Calu3 (cell line): ENCODE measurements at regions not wholly inside any gene's neighbourhood (a gene's known extent, or its start where the extent isn't known, plus 50 kb on each side); places are given as distances from the start of the nearest gene placed in this dataset.
A peak's percentile ranks its signal among the peaks of the same experiment; 100 is the strongest.

Experiments used
- BruUV-seq: library from RNA; stranded (reverse); fragments of 400-500 nt; replicated peaks from 2 replicates; lab custom pipeline; 2021; lab: Mats Ljungman, UMichigan
- CTCF ChIA-PET: fragments of 300-600 bp; sonication (Branson Sonifier 250); formaldehyde crosslinking; loops from one replicate; lab custom pipeline; 2022; ENCODE audit warnings: antibody characterized with exemption; lab: Charles Lee
- DNase-seq: peaks from one replicate; pipeline ENCODE4 v3.0.0; 2022
- H3K27ac Mint-ChIP-seq: one replicate; pipeline ENCODE4 v1.8.0; 2022; ENCODE audit warnings: mixed read lengths; ENCODE audit not compliant: unreplicated experiment
- H3K27me3 Mint-ChIP-seq: one replicate; pipeline ENCODE4 v1.8.0; 2022; ENCODE audit warnings: mixed read lengths; ENCODE audit not compliant: unreplicated experiment
- H3K36me3 Mint-ChIP-seq: one replicate; pipeline ENCODE4 v1.8.0; 2022; ENCODE audit warnings: mild to moderate bottlenecking, moderate library complexity, mixed read lengths; ENCODE audit not compliant: insufficient read depth, unreplicated experiment
- H3K4me1 Mint-ChIP-seq: one replicate; pipeline ENCODE4 v1.8.0; 2022; ENCODE audit warnings: mild to moderate bottlenecking, low read depth, mixed read lengths; ENCODE audit not compliant: unreplicated experiment
- H3K4me3 Mint-ChIP-seq: one replicate; pipeline ENCODE4 v1.8.0; 2022; ENCODE audit warnings: mild to moderate bottlenecking, low read depth, moderate library complexity, mixed read lengths; ENCODE audit not compliant: unreplicated experiment
- H3K9me3 Mint-ChIP-seq: one replicate; pipeline ENCODE4 v1.8.0; 2022; ENCODE audit warnings: low read depth, mixed read lengths; ENCODE audit not compliant: unreplicated experiment
- CTCF ChIP-seq: fragments of 200-600 bp; IDR thresholded peaks from one replicate; pipeline ENCODE4 v1.8.0; 2022; ENCODE audit warnings: antibody characterized with exemption; ENCODE audit not compliant: unreplicated experiment
- intact Hi-C: fragments of 100-400 bp; cut with micrococcal nuclease; formaldehyde crosslinking; loops from one replicate; pipeline ENCODE4 v1.10.0; 2022; ENCODE audit not compliant: unreplicated experiment

DNA sequence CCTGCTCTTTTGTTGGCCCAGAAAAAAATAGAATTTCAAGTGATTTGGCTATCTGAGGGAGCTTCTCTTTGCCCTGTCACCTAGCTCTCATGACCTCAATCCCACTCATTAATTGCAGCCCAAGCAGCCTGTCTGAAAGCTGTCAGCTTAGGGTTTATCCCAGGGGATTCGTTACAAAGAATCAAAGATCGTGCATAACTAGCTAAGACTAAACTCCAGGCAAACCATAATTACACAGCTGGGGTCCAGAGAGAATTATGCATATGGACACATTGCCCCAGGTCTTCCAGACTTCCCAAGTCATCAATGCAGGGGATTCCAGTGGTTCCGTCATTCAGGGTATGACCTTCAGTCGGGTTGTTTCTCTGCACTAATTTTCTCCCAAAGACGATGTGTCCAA, 91.6 kb upstream of the CBLB start:
- H3K27me3 Mint-ChIP-seq, result no peaks in the 10 kb centered on the region
- no TSS peak for BruUV-seq
- DNase-seq, result no peak
- H3K36me3 Mint-ChIP-seq, result no peaks in the 10 kb centered on the region
- CTCF ChIA-PET, result no interaction called here
- peaks cover 19% of the 10 kb centered on the region for H3K4me1 Mint-ChIP-seq
- no peak for TF ChIP-seq CTCF
- intact Hi-C loops, result no loop called here
- H3K9me3 Mint-ChIP-seq, result peaks cover 5% of the 10 kb centered on the region
- no peak overlapping the region for H3K4me3 Mint-ChIP-seq
- H3K27ac Mint-ChIP-seq, result no peak overlapping the region

- no peaks in the 10 kb centered on the region for H3K36me3 Mint-ChIP-seq
- H3K27me3 Mint-ChIP-seq, result no peaks in the 10 kb centered on the region
- intact Hi-C loops, result no loop called here
- H3K9me3 Mint-ChIP-seq, result peaks cover 5% of the 10 kb centered on the region
- H3K4me1 Mint-ChIP-seq, result peaks cover 19% of the 10 kb centered on the region
- no peak overlapping the region for H3K4me3 Mint-ChIP-seq
- DNase-seq, result no peak
- H3K27ac Mint-ChIP-seq, result peak overlapping the region; percentile 73
- BruUV-seq, result no TSS peak
- TF ChIP-seq CTCF, result no peak
- CTCF ChIA-PET, result interaction anchor here (1.4 kb wide), 1 partner anchor 13 kb away, joined by 3 read pairs; no protein-coding TSS in a partner anchor
Measured at GRCh38 chr3:105963161-105963560, 94.3 kb upstream of the CBLB start.

GRCh38 chr3:105965384-105965783, 96.6 kb upstream of the CBLB start:
- Mint-ChIP-seq H3K4me3 (no peak overlapping the region), H3K27ac (no peak overlapping the region), H3K27me3 (no peaks in the 10 kb centered on the region), H3K9me3 (peaks cover 9% of the 10 kb centered on the region), H3K4me1 (peaks cover 24% of the 10 kb centered on the region), H3K36me3 (peaks cover 3% of the 10 kb centered on the region)
- no peak for TF ChIP-seq CTCF
- BruUV-seq, result no TSS peak
- no peak for DNase-seq
- intact Hi-C loops, result no loop called here
- CTCF ChIA-PET, result no interaction called here

GRCh38 chr3:105967117-105967516, 98.3 kb upstream of the CBLB start:
- intact Hi-C loops, result no loop called here
- DNase-seq, result no peak
- BruUV-seq, result no TSS peak
- H3K27me3 Mint-ChIP-seq, result no peaks in the 10 kb centered on the region
- no peak overlapping the region for H3K4me3 Mint-ChIP-seq
- H3K36me3 Mint-ChIP-seq, result peaks cover 5% of the 10 kb centered on the region
- no peak overlapping the region for H3K27ac Mint-ChIP-seq
- CTCF ChIA-PET, result no interaction called here
- peaks cover 20% of the 10 kb centered on the region for H3K4me1 Mint-ChIP-seq
- TF ChIP-seq CTCF, result no peak
- H3K9me3 Mint-ChIP-seq, result peaks cover 9% of the 10 kb centered on the region
